Activated naive CD4-positive, alpha-beta T cell treated with anti-CD3 and anti-CD28 coated beads, Interleukin-2, amount 50 U/mL, for 72 hours (primary cell): ENCODE measurements at regions not wholly inside any gene's neighbourhood (a gene's known extent, or its start where the extent isn't known, plus 50 kb on each side); places are given as distances from the start of the nearest gene placed in this dataset.
A peak's percentile ranks its signal among the peaks of the same experiment; 100 is the strongest.

ENCODE experiments used
- ATAC-seq, 2 donors: fragments of 150-1000 bp; cut with Tn5 transposase; 2 replicates each; pipeline ENCODE4 v1.10.0; 2021; ENCODE audit warnings: mild to moderate bottlenecking in 2 of 2, moderate library complexity in 2 of 2
- DNase-seq, 2 donors: peaks; one replicate each; pipeline ENCODE4 v3.0.0; 2021 to 2022; ENCODE audit warnings: low spot score in 2 of 2
- H3K27ac Mint-ChIP-seq, 2 donors: one replicate each; pipeline ENCODE4 v1.8.0; 2022; ENCODE audit warnings: mild to moderate bottlenecking in 2 of 2, mixed read lengths in 2 of 2
- H3K36me3 Mint-ChIP-seq, 2 donors: one replicate each; pipeline ENCODE4 v1.8.0; 2022; ENCODE audit warnings: mixed read lengths in 2 of 2
- H3K9me3 Mint-ChIP-seq, 2 donors: one replicate each; pipeline ENCODE4 v1.8.0; 2022; ENCODE audit warnings: mixed read lengths in 2 of 2

- DNase-seq (no peak), ATAC-seq (no peak)
- no peak overlapping the region for H3K27ac Mint-ChIP-seq
- peaks cover 12 to 15% of the 10 kb centered on the region in 2 donors for H3K9me3 Mint-ChIP-seq
- no peaks in the 10 kb centered on the region for H3K36me3 Mint-ChIP-seq
Observed at GRCh38 chr6:67653561-67653960, 981.5 kb upstream of the ADGRB3 start.

GRCh38 chr6:67646550-67646949 is 988.5 kb upstream of the ADGRB3 start:
- DNase-seq (no peak), ATAC-seq (no peak)
- Mint-ChIP-seq H3K27ac (no peak overlapping the region), H3K9me3 (no peaks in the 10 kb centered on the region), H3K36me3 (no peaks in the 10 kb centered on the region)

- no peak for ATAC-seq
Observed at GRCh38 chr6:67643281-67643680, 991.8 kb upstream of the ADGRB3 start.

DNA sequence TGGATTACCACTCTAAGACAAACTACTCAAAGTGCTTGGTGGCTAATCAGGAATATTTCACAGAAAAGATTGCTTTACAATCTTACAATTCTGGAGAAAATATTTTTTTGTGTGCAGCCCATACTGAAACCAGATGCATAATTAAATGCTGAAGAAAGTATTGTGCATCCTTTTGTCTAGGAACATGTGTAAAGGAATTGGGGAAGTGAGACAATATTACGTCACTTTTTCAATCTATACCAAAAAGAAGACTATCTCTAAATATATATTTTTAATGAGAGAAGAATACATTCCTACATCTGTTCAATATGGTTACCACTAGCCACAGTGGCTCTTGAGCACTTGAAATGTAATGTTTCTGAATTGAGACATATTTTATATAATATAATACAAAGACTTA is 992.5 kb upstream of the ADGRB3 start:
- Mint-ChIP-seq H3K9me3 (peaks cover 0 to 5% of the 10 kb centered on the region in 2 donors), H3K36me3 (no peaks in the 10 kb centered on the region), H3K27ac (no peak overlapping the region)
- no peak for ATAC-seq
- no peak for DNase-seq

More at GRCh38 chr6:67643281-67643680, 991.8 kb upstream of the ADGRB3 start:
- DNase-seq = no peak
- H3K36me3 Mint-ChIP-seq = no peaks in the 10 kb centered on the region
- H3K27ac Mint-ChIP-seq = no peak overlapping the region
- peaks cover 0 to 5% of the 10 kb centered on the region in 2 donors for H3K9me3 Mint-ChIP-seq

GRCh38 chr6:67640484-67640883 is 994.6 kb upstream of the ADGRB3 start:
- Mint-ChIP-seq H3K27ac (peak overlapping the region in 1 of 2 donors; percentile 44), H3K9me3 (peaks cover 0 to 5% of the 10 kb centered on the region in 2 donors), H3K36me3 (no peaks in the 10 kb centered on the region)
- DNase-seq (no peak), ATAC-seq (no peak)

DNA sequence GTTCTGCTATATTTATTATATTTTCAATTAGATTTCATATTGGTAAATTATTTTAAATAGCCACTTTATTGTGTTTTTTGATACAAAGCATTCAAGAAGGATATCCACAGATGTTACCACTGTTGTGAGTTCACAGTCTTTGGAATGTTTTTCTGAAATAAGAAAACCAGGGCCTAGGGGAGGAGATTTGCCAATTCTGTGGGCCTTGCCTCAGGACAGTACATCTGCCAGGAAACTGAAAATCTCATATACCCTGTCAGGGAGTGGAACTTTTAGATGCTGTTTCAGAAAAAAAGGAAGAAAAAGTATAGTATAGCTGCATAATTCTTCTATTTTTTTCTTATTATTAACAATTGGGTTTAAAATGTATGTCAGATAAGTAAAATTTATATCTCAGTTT is 995.9 kb upstream of the ADGRB3 start:
- Mint-ChIP-seq H3K36me3 (no peaks in the 10 kb centered on the region), H3K27ac (no peak overlapping the region)
- no peak for ATAC-seq

DNA sequence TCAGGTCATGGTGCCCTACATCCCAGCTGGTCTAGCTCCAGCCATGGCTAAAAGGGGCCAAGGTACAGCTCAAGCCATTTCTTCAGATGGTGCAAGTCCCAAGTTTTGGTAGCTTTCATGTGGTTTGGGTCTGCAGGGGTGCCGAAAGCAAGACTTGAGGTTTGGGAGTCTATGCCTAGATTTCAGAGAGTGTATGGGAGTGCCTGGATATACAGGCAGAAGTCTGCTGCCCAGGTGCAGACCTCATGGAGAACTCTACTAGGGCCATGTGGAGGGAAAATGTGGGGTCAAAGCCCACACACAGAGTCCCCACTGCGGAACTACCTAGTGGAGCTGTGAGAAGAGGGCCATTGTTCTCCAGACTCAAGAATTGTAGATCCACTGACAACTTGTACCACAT is 1000.9 kb upstream of the ADGRB3 start:
- Mint-ChIP-seq H3K36me3 (peaks cover 0 to 5% of the 10 kb centered on the region in 2 donors), H3K9me3 (peaks cover 13 to 15% of the 10 kb centered on the region in 2 donors), H3K27ac (no peak overlapping the region)
- DNase-seq = no peak
- no peak for ATAC-seq

More for the DNA sequence above, 995.9 kb upstream of the ADGRB3 start:
- peaks cover 11 to 14% of the 10 kb centered on the region in 2 donors for H3K9me3 Mint-ChIP-seq
- no peak for DNase-seq

GRCh38 chr6:67633058-67633457 is 1002.0 kb upstream of the ADGRB3 start:
- ATAC-seq = no peak
- Mint-ChIP-seq H3K9me3 (peaks cover 13 to 15% of the 10 kb centered on the region in 2 donors), H3K36me3 (peaks cover 0 to 5% of the 10 kb centered on the region in 2 donors), H3K27ac (no peak overlapping the region)
- DNase-seq = no peak

DNA sequence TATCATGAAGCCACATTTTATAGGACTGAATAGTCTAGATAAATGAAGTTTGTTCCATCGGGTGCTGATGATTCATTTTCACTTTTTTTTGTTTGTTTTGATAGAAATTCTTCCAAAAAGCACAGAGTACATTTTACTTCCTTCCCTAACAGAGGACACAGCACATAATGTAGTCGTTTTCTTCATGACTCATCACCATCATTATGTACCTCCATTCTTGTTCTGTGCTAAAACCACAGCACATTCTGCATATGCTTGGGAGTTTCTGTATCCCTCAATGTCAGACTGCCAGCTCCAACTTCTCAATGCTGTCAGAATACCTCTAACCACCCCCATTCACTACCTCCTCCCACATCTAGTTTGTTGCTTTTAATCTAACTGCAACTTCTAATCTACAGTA is 1004.9 kb upstream of the ADGRB3 start:
- ATAC-seq = no peak
- Mint-ChIP-seq H3K9me3 (peaks cover 11 to 13% of the 10 kb centered on the region in 2 donors), H3K27ac (no peak overlapping the region), H3K36me3 (peaks cover 0 to 5% of the 10 kb centered on the region in 2 donors)
- no peak for DNase-seq

DNA sequence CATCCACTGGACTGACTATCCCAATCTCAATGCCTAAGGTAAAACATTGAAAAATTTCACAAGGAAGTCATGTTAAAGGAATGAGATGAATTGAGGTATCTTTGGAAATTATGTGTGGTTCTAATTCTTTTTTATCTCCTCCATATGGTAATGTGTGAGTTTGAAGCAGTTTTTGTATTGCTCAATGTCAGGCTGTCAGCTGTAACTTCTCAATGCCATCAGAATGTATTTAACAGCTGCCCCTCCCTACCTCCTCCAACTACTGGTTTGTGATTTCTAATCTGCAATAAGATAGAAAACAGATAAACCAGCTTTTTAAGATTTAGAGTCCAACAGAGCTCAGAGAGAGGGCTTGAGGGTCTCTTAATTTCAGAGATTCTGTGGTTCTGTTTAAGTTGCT is 1005.8 kb upstream of the ADGRB3 start:
- Mint-ChIP-seq H3K36me3 (peaks cover 0 to 5% of the 10 kb centered on the region in 2 donors), H3K9me3 (peaks cover 3 to 7% of the 10 kb centered on the region in 2 donors), H3K27ac (no peak overlapping the region)
- ATAC-seq (no peak), DNase-seq (no peak)

GRCh38 chr6:67615796-67616195 is 1019.3 kb upstream of the ADGRB3 start:
- ATAC-seq (no peak), DNase-seq (no peak)
- H3K36me3 Mint-ChIP-seq = peaks cover 0 to 6% of the 10 kb centered on the region in 2 donors
- H3K9me3 Mint-ChIP-seq = peaks cover 12 to 17% of the 10 kb centered on the region in 2 donors
- no peak overlapping the region for H3K27ac Mint-ChIP-seq

- Mint-ChIP-seq H3K9me3 (peaks cover 11 to 15% of the 10 kb centered on the region in 2 donors), H3K27ac (no peak overlapping the region), H3K36me3 (no peaks in the 10 kb centered on the region)
- ATAC-seq (no peak), DNase-seq (no peak)
Observed at GRCh38 chr6:67608099-67608749, 1026.9 kb upstream of the ADGRB3 start.

GRCh38 chr6:67606906-67607828 is 1027.9 kb upstream of the ADGRB3 start:
- DNase-seq = no peak
- ATAC-seq = no peak
- H3K36me3 Mint-ChIP-seq = no peaks in the 10 kb centered on the region
- H3K27ac Mint-ChIP-seq = no peak overlapping the region
- peaks cover 11% of the 10 kb centered on the region in 2 donors for H3K9me3 Mint-ChIP-seq

GRCh38 chr6:67594366-67594765 is 1040.7 kb upstream of the ADGRB3 start:
- peaks cover 10 to 14% of the 10 kb centered on the region in 2 donors for H3K9me3 Mint-ChIP-seq
- ATAC-seq = no peak
- H3K36me3 Mint-ChIP-seq = no peaks in the 10 kb centered on the region
- no peak for DNase-seq
- H3K27ac Mint-ChIP-seq = no peak overlapping the region

DNA sequence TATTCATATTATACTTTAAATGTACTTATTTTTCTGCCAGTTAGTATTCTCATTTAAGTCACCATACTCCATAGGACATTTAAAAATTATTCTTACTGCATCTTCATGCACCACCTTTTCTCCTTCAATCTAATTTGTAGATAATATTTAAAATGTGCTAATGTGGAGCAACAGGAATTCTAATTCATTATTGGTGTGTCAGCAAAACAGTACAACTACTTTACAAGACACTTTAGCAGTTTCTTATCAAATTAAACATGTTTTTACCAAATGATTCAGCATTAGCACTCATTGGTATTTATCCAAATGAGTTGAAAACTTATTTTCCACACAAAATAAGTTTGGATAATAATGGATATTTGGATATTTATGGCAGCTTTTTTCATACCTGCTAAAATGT is 1041.8 kb upstream of the ADGRB3 start:
- ATAC-seq (no peak), DNase-seq (no peak)
- H3K9me3 Mint-ChIP-seq = peaks cover 10 to 15% of the 10 kb centered on the region in 2 donors
- no peak overlapping the region for H3K27ac Mint-ChIP-seq
- no peaks in the 10 kb centered on the region for H3K36me3 Mint-ChIP-seq

- no peak for DNase-seq
- Mint-ChIP-seq H3K27ac (no peak overlapping the region), H3K9me3 (peaks cover 10 to 16% of the 10 kb centered on the region in 2 donors), H3K36me3 (no peaks in the 10 kb centered on the region)
- ATAC-seq = no peak
Observed at GRCh38 chr6:67591910-67592309, 1043.2 kb upstream of the ADGRB3 start.

DNA sequence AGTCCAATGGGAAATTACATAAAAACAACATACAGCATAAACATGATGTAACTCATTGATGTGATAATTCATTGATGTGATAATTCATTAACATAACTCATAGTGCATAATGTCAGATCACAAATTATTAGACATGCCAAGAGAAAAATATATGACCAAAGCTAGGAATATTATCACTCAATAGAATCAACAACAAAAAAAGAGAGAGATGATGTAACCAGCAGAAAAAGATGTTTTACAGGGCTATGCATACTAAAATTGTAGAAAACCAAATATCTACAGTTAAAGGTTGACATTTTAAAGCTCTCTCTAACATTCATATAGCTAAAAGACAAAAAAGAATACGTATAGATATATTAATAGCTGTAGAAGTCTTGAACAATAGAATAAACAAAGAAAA is 1067.2 kb upstream of the ADGRB3 start:
- H3K9me3 Mint-ChIP-seq = peaks cover 7 to 8% of the 10 kb centered on the region in 2 donors
- DNase-seq = no peak
- H3K36me3 Mint-ChIP-seq = no peaks in the 10 kb centered on the region
- no peak overlapping the region for H3K27ac Mint-ChIP-seq
- ATAC-seq = no peak
